Keratinocyte (primary cell): ENCODE measurements at regions not wholly inside any gene's neighbourhood (a gene's known extent, or its start where the extent isn't known, plus 50 kb on each side); places are given as distances from the start of the nearest gene placed in this dataset.

ENCODE experiments used
- EZH2 ChIP-seq: IDR thresholded peaks from one replicate; pipeline ENCODE4 v1.6.1; 2012; ENCODE audit warnings: inconsistent platforms, mild to moderate bottlenecking, low read length, moderate library complexity
- TF ChIP-seq, protein P1 (sequence below), 3 experiments: IDR thresholded peaks in 1 of 3; conservative IDR thresholded peaks in 1 of 3; optimal IDR thresholded peaks in 1 of 3; 2 replicates in 2 of 3; 3 replicates in 1 of 3; pipeline versions ENCODE3 to v1.5.1; 2011; ENCODE audit warnings: low read length in 3 of 3, mild to moderate bottlenecking in 3 of 3, moderate library complexity in 2 of 3, control low read depth in 1 of 3, inconsistent platforms in 1 of 3; ENCODE audit not compliant: insufficient read depth in 2 of 3; ENCODE audit errors: extremely low read depth in 1 of 3

DNA sequence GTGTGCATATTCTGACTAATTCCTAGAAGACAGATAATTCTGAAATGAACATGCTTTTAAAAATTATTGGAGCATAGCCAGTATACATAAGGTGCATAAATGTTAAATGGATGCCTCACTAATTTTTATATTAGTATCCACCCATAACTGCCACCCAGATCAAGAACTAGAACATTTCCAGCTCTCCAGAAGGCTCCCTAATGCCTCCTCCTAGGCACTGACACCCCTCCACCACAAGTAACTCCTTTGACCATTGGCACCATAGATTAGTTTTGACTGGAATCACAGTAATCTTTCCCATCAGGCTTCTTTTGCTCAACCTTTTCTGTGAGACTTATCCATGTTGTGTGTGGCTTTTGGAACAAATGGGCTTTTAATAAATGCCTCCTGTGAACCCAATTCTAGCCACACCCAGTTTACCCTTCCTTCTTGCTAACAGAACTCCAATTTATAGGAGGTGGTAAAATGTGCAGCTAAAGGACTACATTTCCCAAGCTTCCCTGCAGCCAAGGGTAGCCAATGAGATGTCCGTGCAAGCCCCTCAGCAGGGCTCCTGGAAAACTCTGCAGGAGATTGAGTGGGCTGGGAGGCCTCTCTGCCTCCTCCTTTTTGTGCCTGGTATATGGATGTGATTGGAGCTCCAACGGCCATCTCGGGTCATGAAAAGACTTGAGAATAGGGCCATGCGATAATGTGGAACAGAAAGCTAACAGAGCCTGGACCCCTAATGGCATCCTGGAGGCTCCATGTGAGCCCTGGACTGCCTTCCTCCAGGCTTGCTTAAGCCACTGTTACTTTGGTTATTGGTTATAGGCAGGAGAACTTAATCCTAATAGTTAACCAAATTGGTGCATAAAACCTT, 322.6 kb upstream of the TLE3 start:
- TF ChIP-seq, protein P1, sequence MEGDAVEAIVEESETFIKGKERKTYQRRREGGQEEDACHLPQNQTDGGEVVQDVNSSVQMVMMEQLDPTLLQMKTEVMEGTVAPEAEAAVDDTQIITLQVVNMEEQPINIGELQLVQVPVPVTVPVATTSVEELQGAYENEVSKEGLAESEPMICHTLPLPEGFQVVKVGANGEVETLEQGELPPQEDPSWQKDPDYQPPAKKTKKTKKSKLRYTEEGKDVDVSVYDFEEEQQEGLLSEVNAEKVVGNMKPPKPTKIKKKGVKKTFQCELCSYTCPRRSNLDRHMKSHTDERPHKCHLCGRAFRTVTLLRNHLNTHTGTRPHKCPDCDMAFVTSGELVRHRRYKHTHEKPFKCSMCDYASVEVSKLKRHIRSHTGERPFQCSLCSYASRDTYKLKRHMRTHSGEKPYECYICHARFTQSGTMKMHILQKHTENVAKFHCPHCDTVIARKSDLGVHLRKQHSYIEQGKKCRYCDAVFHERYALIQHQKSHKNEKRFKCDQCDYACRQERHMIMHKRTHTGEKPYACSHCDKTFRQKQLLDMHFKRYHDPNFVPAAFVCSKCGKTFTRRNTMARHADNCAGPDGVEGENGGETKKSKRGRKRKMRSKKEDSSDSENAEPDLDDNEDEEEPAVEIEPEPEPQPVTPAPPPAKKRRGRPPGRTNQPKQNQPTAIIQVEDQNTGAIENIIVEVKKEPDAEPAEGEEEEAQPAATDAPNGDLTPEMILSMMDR (optimal IDR thresholded peaks at IDR 0.05 in 1 of 3, IDR thresholded peaks at IDR 0.05 in 1 of 3, conservative IDR thresholded peaks at IDR 0.05 in 1 of 3; ENCODE audit: extremely low read depth in 1 of 3, insufficient read depth in 2 of 3, low read length in 3 of 3), result no peak
- no peak for TF ChIP-seq EZH2
